A673 (cell line): ENCODE measurements at regions not wholly inside any gene's neighbourhood (a gene's known extent, or its start where the extent isn't known, plus 50 kb on each side); places are given as distances from the start of the nearest gene placed in this dataset.
"Not testable (repeated sequence)": the region's sequence is repeated elsewhere in the genome, so short reads cannot be mapped to it uniquely, and the experiment has no call there.

Experiments
- BruUV-seq: library from RNA; stranded (reverse); fragments of 400-500 nt; replicated peaks from 2 replicates; lab custom pipeline; 2021; lab: Mats Ljungman, UMichigan
- CTCF ChIA-PET: fragments of 300-600 bp; sonication (Branson Sonifier 250); formaldehyde crosslinking; loops from one replicate; lab custom pipeline; 2022; ENCODE audit warnings: antibody characterized with exemption; lab: Charles Lee
- POLR2A ChIA-PET: fragments of 300-600 bp; sonication (Branson Sonifier 250); formaldehyde crosslinking; loops from one replicate; lab custom pipeline; 2022; ENCODE audit warnings: antibody characterized with exemption; ENCODE audit not compliant: low non-redundant PET; lab: Charles Lee
- DNase-seq: peaks from one replicate; pipeline ENCODE4 v3.0.0-alpha.2; 2015; ENCODE audit warnings: low spot score
- H3K27ac ChIP-seq: fragments of 200-600 bp; sonication (generic); 2 replicates; pipeline ENCODE4 v1.5.1; 2016; ENCODE audit warnings: mixed run types, low read depth, mild to moderate bottlenecking, mixed read lengths, antibody characterized with exemption, low read length; ENCODE audit not compliant: poor library complexity, severe bottlenecking
- H3K27me3 ChIP-seq: fragments of 200-600 bp; sonication (generic); replicated peaks from 2 replicates; pipeline ENCODE4 v1.6.1; 2017; ENCODE audit warnings: mixed run types, low read depth, mild to moderate bottlenecking, mixed read lengths, antibody characterized with exemption, low read length; ENCODE audit not compliant: insufficient read depth, poor library complexity
- H3K36me3 ChIP-seq: fragments of 200-600 bp; sonication (generic); 2 replicates; pipeline ENCODE4 v1.6.1; 2016; ENCODE audit warnings: mixed run types, mild to moderate bottlenecking, mixed read lengths, antibody characterized with exemption, low read length; ENCODE audit not compliant: insufficient read depth, poor library complexity, severe bottlenecking
- H3K4me1 ChIP-seq: fragments of 200-600 bp; sonication (generic); 2 replicates; pipeline ENCODE4 v1.6.1; 2017; ENCODE audit warnings: mixed run types, mild to moderate bottlenecking, mixed read lengths, antibody characterized with exemption, low read length; ENCODE audit not compliant: insufficient read depth, poor library complexity, severe bottlenecking
- H3K4me3 ChIP-seq: fragments of 200-600 bp; sonication (generic); 2 replicates; pipeline ENCODE4 v1.5.1; 2016; ENCODE audit warnings: low read depth, mixed run types, mild to moderate bottlenecking, mixed read lengths, low read length; ENCODE audit not compliant: poor library complexity, severe bottlenecking
- H3K9me3 ChIP-seq: fragments of 200-600 bp; sonication (generic); 2 replicates; pipeline ENCODE4 v1.6.1; 2016; ENCODE audit warnings: mixed run types, low read depth, mild to moderate bottlenecking, mixed read lengths, antibody characterized with exemption, low read length; ENCODE audit not compliant: poor library complexity, severe bottlenecking
- EZH2 ChIP-seq: fragments of 200-600 bp; sonication (generic); IDR thresholded peaks from 2 replicates; pipeline ENCODE4 v1.6.1; 2017; ENCODE audit warnings: borderline replicate concordance, low read depth, mild to moderate bottlenecking, mixed read lengths, antibody characterized with exemption, low read length; ENCODE audit not compliant: poor library complexity, severe bottlenecking
- intact Hi-C: fragments of 100-400 bp; cut with micrococcal nuclease; formaldehyde crosslinking; loops from one replicate; pipeline ENCODE4 v1.10.0; 2022; ENCODE audit not compliant: unreplicated experiment
- TF ChIP-seq, protein P1 (sequence below): fragments of 300-800, 200-600 bp; sonication (generic); conservative IDR thresholded peaks from 2 replicates; pipeline ENCODE4 v1.5.1; 2017; ENCODE audit warnings: low read depth, mild to moderate bottlenecking, antibody characterized with exemption, low read length, moderate library complexity, mixed read lengths

DNA sequence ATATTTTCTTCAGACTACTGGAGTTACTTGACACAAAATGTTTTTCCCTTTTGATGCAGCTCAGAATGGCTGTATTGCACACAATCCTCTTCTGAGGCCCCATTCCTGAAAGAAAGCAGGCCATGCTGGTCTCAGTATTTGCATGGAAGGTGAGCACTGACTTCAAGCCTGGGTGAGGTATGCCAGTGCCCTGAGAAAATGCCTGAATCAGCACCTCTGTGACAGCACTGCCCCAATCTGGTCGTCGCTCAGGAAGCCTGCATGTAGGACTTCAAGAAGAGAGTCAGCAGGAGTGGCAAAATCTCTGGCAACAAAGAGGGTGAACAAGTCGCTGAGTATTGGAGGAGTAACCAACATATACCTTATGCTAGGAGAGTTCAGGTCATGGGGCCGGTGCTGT lies 425.2 kb upstream of the PIK3R1 start:
- Histone ChIP-seq H3K27me3 (no peaks in the 10 kb centered on the region), H3K27ac (no peak overlapping the region), H3K4me1 (no peaks in the 10 kb centered on the region), H3K4me3 (no peak overlapping the region), H3K9me3 (no peaks in the 10 kb centered on the region), H3K36me3 (no peaks in the 10 kb centered on the region)
- no peak for TF ChIP-seq EZH2
- TF ChIP-seq, protein P1, sequence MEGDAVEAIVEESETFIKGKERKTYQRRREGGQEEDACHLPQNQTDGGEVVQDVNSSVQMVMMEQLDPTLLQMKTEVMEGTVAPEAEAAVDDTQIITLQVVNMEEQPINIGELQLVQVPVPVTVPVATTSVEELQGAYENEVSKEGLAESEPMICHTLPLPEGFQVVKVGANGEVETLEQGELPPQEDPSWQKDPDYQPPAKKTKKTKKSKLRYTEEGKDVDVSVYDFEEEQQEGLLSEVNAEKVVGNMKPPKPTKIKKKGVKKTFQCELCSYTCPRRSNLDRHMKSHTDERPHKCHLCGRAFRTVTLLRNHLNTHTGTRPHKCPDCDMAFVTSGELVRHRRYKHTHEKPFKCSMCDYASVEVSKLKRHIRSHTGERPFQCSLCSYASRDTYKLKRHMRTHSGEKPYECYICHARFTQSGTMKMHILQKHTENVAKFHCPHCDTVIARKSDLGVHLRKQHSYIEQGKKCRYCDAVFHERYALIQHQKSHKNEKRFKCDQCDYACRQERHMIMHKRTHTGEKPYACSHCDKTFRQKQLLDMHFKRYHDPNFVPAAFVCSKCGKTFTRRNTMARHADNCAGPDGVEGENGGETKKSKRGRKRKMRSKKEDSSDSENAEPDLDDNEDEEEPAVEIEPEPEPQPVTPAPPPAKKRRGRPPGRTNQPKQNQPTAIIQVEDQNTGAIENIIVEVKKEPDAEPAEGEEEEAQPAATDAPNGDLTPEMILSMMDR: no peak
- POLR2A ChIA-PET: no interaction called here
- DNase-seq: no peak
- no TSS peak for BruUV-seq
- CTCF ChIA-PET: no interaction called here
- intact Hi-C loops: no loop called here

DNA sequence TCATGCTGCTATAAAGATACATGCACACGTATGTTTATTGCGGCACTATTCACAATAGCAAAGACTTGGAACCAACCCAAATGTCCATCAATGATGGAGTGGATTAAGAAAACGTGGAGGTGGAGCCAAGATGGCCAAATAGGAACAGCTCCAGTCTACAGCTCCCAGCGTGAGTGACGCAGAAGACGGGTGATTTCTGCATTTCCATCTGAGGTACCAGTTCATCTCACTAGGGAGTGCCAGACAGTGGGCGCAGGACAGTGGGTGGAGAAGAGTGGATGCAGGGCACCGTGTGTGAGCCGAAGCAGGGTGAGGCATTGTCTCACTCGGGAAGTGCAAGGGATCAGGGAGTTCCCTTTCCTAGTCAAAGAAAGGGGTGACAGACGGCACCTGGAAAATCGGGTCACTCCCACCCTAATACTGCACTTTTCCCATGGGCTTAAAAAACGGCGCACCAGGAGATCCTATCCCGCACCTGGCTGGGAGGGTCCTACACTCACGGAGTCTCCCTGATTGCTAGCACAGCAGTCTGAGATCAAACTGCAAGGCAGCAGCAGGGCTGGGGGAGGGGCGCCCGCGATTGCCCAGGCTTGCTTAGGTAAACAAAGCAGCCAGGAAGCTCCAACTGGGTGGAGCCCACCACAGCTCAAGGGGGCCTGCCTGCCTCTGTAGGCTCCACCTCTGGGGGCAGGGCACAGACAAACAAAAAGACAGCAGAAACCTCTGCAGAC lies 435.5 kb upstream of the PIK3R1 start:
- H3K27ac ChIP-seq, intact Hi-C loops, H3K27me3 ChIP-seq, H3K4me1 ChIP-seq, H3K36me3 ChIP-seq, BruUV-seq, DNase-seq, POLR2A ChIA-PET, H3K4me3 ChIP-seq, H3K9me3 ChIP-seq, CTCF ChIA-PET: not testable (repeated sequence)

DNA sequence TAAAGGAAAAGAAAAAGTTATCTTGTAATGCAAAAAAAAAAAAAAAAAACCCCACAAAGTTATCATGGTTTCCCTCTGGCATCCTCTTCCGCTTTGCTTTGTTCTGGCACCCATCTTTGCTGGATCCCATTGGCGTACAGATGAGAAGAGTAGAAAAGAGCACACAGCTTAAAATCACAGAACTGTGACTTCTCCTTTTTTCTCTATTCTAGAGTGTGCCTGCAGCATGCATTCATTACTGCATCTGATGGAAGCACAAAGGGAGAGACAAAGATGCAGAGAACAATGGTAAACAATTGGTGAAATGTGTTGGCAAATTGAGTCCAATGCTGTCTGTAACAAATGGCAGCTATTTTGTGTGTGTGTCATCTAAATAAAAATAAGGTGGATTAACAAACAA lies 440.8 kb upstream of the PIK3R1 start:
- DNase-seq: no peak
- intact Hi-C loops: no loop called here
- no peaks in the 10 kb centered on the region for H3K27me3 ChIP-seq
- TF ChIP-seq EZH2: no peak
- TF ChIP-seq, protein P1: no peak
- BruUV-seq: no TSS peak
- no peak overlapping the region for H3K4me3 ChIP-seq
- no peaks in the 10 kb centered on the region for H3K4me1 ChIP-seq
- no peaks in the 10 kb centered on the region for H3K9me3 ChIP-seq
- no peak overlapping the region for H3K27ac ChIP-seq
- POLR2A ChIA-PET: no interaction called here
- no peaks in the 10 kb centered on the region for H3K36me3 ChIP-seq
- CTCF ChIA-PET: no interaction called here

DNA sequence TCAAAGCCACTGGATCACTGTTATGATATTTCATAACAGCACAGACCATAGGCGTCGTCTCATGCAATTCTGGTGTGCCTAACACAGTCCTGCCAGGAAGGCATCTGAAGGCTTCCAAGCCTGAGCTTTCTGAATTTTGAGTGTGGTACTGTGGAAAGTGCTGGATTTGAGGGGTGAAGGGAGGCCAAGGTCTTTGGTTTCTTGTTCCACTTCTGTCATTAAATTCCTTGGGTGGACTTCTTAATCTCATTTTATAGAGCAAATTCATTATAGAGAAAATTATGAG lies 441.3 kb upstream of the PIK3R1 start:
- CTCF ChIA-PET: interaction anchor here (0.9 kb wide), 1 partner anchor 340 kb away, joined by 3 read pairs; no protein-coding TSS in a partner anchor
- TF ChIP-seq, protein P1: no peak
- no peak for TF ChIP-seq EZH2
- POLR2A ChIA-PET: no interaction called here
- Histone ChIP-seq H3K9me3 (no peaks in the 10 kb centered on the region), H3K4me3 (no peak overlapping the region), H3K27me3 (no peaks in the 10 kb centered on the region), H3K27ac (no peak overlapping the region), H3K4me1 (no peaks in the 10 kb centered on the region), H3K36me3 (no peaks in the 10 kb centered on the region)
- no peak for DNase-seq
- no TSS peak for BruUV-seq
- intact Hi-C loops: no loop called here
